ENCODE measurements at regions not wholly inside any gene's neighbourhood (a gene's known extent, or its start where the extent isn't known, plus 50 kb on each side); places are given as distances from the start of the nearest gene placed in this dataset.

GRCh38 chr2:236811062-236811656, 241.5 kb downstream of the ACKR3 start:
- no peak for TF ChIP-seq CTCF (IDR thresholded peaks at IDR 0.05)
- TF ChIP-seq POLR2A (IDR thresholded peaks at IDR 0.05) = no peak

All from body of pancreas (tissue), 4 donors.